ENCODE measurements at regions not wholly inside any gene's neighbourhood (a gene's known extent, or its start where the extent isn't known, plus 50 kb on each side); places are given as distances from the start of the nearest gene placed in this dataset.
A peak's percentile ranks its signal among the peaks of the same experiment; 100 is the strongest.

DNA sequence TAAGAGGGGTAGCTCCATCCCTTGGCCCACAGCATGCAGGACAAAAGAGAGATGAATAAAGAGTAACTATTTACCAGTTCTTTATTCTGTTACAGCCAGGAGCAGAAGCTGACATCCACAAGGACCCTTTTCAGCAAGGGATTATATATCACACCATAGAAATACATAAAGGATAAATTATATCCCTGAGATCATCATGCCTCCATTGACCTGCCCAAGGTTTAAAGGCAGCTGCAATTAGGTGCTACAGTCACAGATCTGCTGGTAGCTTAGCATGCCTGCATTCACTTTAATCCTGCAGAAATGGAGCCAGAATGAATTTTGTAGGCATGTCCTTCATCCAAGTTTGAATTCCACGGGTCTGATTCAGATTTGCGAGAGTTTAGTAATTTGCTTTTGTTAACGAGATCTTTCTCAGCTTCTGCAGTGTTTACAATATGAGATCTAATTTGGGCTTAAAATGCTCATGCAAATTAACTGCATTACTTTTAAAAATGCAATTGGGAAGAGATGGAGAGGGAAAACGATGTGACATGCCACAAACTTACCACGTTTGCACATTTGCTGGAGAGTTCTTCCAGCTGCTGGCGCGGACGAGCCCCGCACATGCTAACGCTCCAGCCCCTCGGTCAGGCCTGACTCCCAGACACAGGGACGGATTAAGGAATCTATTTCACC is 327.0 kb upstream of the NOCT start:
- no peak for DNase-seq (ENCODE audit: low read depth)

- no peak for DNase-seq (ENCODE audit: low read depth)
Measured at GRCh38 chr4:138686106-138686835, 329.3 kb upstream of the NOCT start.

DNA sequence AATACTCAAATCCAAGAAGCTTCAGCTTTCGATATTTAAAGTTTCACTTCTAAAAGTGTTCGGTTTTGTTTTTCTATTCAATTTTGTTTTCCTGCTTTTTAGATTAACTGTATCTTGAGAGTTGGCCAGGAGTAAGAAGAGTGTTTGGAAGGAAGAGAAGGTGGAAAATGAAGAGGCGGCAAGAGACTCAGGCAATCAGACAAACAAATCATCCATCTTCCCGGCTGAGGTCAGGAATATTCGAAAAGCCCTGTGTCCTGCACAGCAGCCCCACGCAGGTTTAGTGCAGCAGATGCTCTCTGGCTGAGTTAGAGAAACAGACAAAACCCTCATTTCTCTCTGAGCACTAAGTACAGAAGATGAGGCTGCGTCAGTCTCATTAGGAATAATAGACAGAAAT is 330.3 kb upstream of the NOCT start:
- DNase-seq (ENCODE audit: low read depth): no peak

DNA sequence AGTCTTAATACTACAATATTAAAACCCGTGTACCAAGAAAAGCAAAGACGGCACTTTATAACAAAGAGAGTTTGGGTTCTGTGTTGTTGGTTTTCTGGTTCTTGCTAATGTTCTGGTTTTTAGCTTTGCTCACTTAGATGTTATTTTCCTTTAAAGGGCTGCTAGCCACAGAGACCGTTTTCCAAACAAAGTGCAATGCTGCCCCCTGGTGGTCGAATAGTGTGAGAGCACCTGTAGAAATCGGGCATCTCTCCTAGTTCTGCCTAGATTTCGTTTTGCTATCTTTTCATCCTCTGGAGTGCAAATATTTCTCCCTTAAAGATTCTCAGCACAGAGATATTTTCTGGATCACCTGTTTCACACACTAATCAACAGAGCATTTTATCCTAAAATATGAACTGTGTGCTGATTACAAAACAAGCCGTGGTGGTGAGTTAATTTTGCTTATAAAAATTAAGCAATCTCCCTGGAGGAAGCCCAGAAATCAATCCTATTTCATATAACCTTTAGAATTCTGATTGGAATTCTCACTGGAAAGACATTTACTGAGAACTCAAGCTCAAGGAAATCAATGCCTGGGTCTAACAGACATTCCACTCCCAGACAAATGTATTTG is 334.5 kb upstream of the NOCT start:
- DNase-seq (ENCODE audit: low read depth): peak; percentile 29

- DNase-seq (ENCODE audit: low read depth): no peak
Measured at GRCh38 chr4:138680256-138680655, 335.3 kb upstream of the NOCT start.

- DNase-seq (ENCODE audit: low read depth): no peak
Measured at GRCh38 chr4:138678985-138679746, 336.4 kb upstream of the NOCT start.

DNA sequence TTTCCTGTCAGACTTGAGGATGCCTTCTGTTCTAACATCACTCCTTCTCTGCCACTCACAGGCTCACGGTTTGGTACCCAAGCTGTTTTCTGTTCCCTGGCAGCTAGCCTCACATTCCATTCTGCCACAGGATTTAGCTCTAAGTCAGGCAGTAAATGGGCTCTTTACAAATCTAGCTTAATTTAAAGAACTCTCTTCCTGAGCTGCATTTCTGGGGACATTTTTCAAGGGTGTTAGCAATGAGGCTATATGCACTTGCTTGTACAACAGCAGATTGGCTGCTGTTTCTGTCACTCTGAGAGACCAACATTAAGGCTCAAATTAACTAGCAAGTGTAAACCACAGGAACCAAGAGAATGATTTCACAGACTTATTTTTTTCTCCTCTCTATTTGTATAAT is 337.8 kb upstream of the NOCT start:
- DNase-seq (ENCODE audit: low read depth): no peak

DNA sequence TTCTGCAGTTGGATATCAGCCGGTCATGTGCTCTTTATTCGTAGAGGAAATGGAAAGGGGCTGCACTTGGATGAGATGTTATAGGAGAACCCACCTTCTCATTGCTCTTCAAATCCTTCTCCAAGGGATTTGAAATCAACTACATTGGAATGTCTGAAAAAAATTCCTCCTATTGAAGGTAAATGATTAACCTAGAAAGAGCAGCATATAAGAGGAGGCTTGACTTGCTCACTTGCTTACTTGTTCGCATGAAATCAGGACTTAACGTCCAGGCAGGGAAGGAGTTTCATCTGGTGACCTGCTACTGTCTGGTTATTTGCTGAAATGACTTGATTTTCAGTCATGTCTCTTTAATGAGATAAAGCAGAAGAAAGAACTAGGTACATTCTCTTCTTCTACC is 338.4 kb upstream of the NOCT start:
- DNase-seq (ENCODE audit: low read depth): no peak

DNA sequence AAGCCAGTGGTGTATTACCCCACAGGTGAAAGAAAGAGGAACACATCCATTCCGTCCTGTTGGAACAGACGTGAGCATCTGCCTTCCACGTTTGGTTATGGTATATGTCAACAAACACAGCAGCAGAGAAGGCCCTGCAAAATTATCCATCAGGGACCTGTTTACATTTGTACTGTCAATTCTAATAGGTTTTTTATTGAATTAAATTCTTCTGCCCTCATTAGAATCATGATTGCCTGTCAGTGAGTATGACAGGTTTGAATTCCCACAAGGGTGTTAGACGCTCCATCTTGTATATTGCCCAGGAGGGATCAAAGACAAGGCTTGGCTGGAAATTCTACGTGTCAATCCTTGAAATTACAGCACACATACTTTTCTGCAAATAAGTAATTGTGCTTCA is 339.9 kb upstream of the NOCT start:
- no peak for DNase-seq (ENCODE audit: low read depth)

DNA sequence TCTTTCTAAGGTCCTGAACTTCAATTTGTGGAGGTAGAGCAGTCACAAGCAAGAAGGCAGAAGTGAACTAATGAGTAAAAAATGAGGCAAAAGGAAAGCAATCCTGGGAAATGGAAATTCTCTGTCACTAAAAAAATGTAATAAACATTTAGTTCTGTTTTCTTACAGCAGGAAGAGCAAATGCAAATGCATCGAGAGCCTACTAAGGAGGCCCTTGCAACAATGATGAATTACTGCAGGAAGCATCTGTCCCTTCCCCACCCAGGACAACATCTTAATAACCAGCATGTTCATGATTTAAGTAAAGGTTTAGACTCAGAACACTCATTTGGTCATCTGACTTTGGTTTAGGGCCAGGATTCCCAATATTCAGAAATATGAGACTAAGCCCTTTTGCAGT is 341.4 kb upstream of the NOCT start:
- DNase-seq (ENCODE audit: low read depth): no peak

DNA sequence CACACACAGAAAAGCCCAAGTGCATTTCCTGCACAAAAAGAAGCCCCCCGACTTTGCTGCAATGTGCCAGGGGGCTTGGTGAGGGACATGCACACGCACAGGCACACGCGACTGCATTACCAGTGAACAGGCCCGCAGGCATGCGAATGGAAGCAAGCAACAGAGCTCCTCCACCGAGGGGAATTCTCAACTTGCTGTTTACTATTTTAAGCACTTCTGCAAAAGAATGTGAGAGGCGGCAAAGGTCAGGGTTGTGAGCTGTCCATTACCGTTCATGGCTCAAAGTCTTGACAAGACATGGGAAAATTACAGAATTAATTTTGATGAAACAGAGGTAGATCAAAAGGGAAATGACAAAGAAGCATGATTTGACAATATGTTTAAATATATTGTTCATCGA is 342.5 kb upstream of the NOCT start:
- no peak for DNase-seq (ENCODE audit: low read depth)

DNA sequence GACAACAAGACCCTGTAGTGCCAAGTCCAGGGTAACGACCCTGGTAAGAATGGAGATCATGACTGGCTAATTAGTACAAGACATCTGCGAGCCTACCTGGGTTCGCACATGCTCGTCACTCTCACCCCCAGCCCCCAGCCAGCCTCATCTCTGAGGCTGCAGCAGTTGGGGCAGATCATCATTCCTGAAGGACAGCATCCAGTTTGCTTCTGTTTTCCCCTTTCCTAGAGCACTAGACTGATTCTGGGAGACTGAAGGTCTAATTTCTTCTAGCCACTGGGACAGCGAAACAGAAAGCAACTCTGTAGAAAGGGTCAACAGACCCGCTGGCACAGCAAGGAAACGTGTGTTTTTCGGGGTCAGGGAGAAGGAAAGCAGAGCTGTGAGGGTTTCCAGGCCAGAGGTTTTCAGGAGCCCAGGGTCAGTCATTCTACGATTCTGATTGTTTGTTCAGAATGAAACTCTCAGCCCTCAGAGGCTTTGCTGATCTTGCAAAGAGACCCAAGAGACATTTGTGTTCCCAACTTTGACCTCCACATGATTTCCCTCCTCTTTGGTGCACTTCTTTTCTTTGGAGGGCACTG is 343.1 kb upstream of the NOCT start:
- no peak for DNase-seq (ENCODE audit: low read depth)

DNA sequence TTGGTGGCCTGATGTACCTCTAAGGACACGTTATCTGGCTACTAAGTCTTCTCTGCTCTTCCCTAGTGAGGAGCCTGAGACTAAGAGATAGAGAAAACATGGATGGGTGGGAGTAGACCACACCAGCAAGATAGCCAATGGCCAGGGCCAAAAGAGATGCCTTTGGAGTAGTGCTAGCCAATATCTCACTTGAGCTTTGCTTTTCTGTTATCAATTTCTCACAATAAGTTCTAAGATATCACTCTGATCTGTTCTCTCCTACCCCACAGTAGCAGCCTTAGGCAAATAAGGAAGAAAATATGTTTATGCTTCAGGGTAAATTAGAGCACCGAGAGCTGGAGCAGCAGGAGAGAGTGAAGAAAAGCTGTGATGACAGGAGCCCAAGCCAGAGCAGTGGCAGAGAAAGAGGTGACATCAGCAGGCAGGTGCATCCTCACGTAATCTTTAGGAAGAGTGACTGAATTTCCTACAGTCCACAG is 343.9 kb upstream of the NOCT start:
- peak; percentile 90 for DNase-seq (ENCODE audit: low read depth)

DNA sequence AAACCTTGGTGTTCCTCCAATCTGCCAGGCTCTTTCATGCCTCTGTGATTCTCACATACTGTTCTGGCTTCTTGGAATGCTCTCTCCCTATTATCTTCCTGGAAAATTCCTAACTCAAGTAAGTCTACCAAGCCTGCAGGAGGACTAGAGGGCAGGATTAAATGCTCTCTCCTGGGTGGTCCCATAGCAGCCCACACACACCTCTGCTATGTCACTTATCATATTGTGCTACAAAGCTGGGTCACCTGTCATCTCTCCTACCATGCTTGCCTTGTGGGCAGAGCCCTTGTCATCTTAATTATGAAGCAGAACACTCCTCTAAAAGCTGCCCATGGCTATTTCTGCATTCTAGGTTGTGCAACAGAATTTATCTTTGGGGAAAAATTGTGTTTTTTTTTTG is 344.5 kb upstream of the NOCT start:
- no peak for DNase-seq (ENCODE audit: low read depth)

GRCh38 chr4:138670681-138671080 is 344.9 kb upstream of the NOCT start:
- DNase-seq (ENCODE audit: low read depth): no peak

GRCh38 chr4:138669479-138670315 is 345.9 kb upstream of the NOCT start:
- no peak for DNase-seq (ENCODE audit: low read depth)

GRCh38 chr4:138668309-138668708 is 347.3 kb upstream of the NOCT start:
- DNase-seq (ENCODE audit: low read depth): no peak

GRCh38 chr4:138666366-138666765 is 349.2 kb upstream of the NOCT start:
- DNase-seq (ENCODE audit: low read depth): no peak

DNA sequence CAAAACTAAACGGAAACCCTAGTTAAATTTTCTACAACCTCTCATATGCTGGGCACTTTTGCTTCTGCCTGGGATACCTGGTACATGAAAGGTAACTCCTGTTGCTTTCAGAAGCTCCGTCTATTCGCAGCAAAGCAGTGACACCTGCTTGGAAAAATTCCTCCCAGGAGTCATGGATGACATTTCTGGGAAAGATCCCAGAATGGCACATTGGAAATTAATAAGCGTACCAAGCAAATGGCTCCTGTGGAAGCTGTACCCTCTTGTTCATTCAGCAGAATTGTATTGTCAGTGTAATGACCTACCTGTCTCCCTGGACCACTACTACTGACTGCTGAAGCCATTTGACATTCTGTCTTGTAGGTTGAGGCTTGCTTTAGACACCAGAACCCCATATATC is 349.7 kb upstream of the NOCT start:
- no peak for DNase-seq (ENCODE audit: low read depth)

DNA sequence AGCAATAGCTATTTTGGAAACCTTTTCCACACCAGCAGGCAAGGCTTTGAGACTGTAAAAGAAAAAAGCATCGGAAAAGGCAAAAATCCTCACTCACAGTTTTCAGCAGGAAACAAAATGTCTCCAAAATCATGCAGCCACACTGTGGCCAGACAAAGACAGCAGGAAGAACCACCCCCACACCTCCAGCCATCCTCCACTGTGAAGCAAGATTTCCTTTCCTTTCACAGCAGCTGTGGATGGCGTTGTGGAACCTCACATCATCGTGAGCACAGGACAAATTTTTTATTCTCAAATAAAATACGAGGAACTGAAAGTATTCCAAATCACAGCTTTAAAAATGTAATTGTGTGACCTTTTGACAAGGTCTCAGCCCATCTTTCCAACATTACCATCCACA is 351.7 kb upstream of the NOCT start:
- no peak for DNase-seq (ENCODE audit: low read depth)

DNA sequence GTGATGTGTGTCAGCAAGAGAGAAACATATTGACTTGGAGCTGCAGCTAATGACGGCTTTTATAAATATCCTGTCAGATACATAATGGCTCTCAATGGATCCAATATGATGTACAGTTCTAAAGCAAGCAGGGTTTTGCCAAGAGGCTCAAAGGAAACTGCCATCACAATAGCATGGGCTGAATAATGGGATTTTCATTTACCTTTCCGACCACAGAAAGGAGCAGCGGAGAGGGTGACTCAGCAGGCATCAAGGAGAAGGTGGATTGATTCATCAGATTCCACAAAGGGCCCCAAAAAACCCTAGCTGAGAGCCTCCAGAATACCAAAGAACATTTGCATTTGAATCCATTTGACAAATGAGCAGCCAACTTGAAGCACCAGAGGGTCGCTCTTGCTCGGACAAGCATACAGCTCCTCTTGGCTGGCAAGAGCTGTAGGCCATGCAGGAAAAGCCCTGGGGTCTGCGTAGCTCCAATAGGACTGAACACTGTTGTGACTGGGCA is 355.7 kb upstream of the NOCT start:
- no peak for DNase-seq (ENCODE audit: low read depth)
